GM19372 (cell line): ENCODE measurements at regions not wholly inside any gene's neighbourhood (a gene's known extent, or its start where the extent isn't known, plus 50 kb on each side); places are given as distances from the start of the nearest gene placed in this dataset.

ENCODE experiments used
- ATAC-seq: cut with Tn5 transposase; IDR thresholded peaks from one replicate; pipeline ENCODE4 v1.9.1; 2021; ENCODE audit warnings: mild to moderate bottlenecking, low read depth, moderate library complexity; ENCODE audit not compliant: unreplicated experiment

- no peak for ATAC-seq
Observed at GRCh38 chr13:99911965-99912566, 59.5 kb downstream of the ZIC5 start.

- ATAC-seq = no peak
Observed at GRCh38 chr13:99911069-99911964, 60.2 kb downstream of the ZIC5 start.

GRCh38 chr13:99909836-99910619 is 61.5 kb downstream of the ZIC5 start:
- no peak for ATAC-seq

GRCh38 chr13:99909097-99909835 is 62.3 kb downstream of the ZIC5 start:
- ATAC-seq = no peak

- no peak for ATAC-seq
Observed at GRCh38 chr13:99908140-99908803, 63.3 kb downstream of the ZIC5 start.

- ATAC-seq = no peak
Observed at GRCh38 chr13:99907627-99908026, 63.9 kb downstream of the ZIC5 start.

GRCh38 chr13:99907038-99907437 is 64.5 kb downstream of the ZIC5 start:
- no peak for ATAC-seq

- ATAC-seq = no peak
Observed at GRCh38 chr13:99905814-99906213, 65.8 kb downstream of the ZIC5 start.

- no peak for ATAC-seq
Observed at GRCh38 chr13:99905224-99905623, 66.3 kb downstream of the ZIC5 start.

- no peak for ATAC-seq
Observed at GRCh38 chr13:99903140-99903539, 68.4 kb downstream of the ZIC5 start.

- ATAC-seq = no peak
Observed at GRCh38 chr13:99902657-99903056, 68.9 kb downstream of the ZIC5 start.

GRCh38 chr13:99900960-99901359 is 70.6 kb downstream of the ZIC5 start:
- no peak for ATAC-seq

- no peak for ATAC-seq
Observed at GRCh38 chr13:99898421-99898820, 73.1 kb downstream of the ZIC5 start.

GRCh38 chr13:99897076-99897440 is 74.5 kb downstream of the ZIC5 start:
- ATAC-seq = no peak

- no peak for ATAC-seq
Observed at GRCh38 chr13:99896369-99897075, 75.0 kb downstream of the ZIC5 start.

- ATAC-seq = no peak
Observed at GRCh38 chr13:99895444-99896368, 75.9 kb downstream of the ZIC5 start.

- ATAC-seq = no peak
Observed at GRCh38 chr13:99894840-99895443, 76.6 kb downstream of the ZIC5 start.
